GM18868 (cell line): ENCODE measurements at regions not wholly inside any gene's neighbourhood (a gene's known extent, or its start where the extent isn't known, plus 50 kb on each side); places are given as distances from the start of the nearest gene placed in this dataset.

Source experiments
- ATAC-seq: cut with Tn5 transposase; IDR thresholded peaks from one replicate; pipeline ENCODE4 v1.9.1; 2021; ENCODE audit warnings: mild to moderate bottlenecking, moderate library complexity; ENCODE audit not compliant: unreplicated experiment

DNA sequence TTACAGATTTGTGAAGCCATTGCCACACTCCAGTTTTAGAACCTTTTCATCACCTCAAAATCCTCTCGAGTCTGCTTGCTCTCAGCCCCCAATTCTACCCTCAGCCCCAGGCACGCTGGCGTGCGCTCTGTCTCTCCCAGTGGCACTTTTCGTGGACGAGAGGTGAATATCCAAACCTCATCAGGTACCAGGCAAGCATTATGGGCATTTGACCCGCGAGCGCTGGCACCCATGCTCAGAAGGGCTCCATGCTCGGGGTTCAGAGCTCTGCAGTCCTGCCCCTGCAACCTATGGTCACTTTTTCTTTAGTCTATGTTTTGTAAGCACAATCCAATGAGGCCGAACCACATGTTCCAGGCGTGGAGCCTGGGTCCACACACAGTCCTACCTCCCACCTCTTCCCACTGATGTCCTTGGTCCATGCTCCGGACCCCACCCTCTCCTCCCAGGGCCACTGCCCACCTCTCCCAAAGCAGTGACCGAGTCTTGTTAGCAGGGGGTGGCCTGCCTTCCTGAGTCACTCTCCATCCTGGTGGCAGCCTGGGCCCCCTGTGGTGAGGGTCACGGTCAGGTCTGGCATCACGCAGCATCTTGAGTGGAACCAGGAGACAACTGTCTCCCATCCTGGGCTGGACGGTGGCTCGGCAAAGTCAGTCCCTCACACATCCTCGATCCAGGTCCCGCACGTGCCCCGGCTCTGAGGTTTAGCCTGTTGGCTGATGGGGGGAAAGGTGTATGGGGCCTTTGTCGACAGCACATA, 256.9 kb downstream of the NDUFA10 start:
- no peak for ATAC-seq

DNA sequence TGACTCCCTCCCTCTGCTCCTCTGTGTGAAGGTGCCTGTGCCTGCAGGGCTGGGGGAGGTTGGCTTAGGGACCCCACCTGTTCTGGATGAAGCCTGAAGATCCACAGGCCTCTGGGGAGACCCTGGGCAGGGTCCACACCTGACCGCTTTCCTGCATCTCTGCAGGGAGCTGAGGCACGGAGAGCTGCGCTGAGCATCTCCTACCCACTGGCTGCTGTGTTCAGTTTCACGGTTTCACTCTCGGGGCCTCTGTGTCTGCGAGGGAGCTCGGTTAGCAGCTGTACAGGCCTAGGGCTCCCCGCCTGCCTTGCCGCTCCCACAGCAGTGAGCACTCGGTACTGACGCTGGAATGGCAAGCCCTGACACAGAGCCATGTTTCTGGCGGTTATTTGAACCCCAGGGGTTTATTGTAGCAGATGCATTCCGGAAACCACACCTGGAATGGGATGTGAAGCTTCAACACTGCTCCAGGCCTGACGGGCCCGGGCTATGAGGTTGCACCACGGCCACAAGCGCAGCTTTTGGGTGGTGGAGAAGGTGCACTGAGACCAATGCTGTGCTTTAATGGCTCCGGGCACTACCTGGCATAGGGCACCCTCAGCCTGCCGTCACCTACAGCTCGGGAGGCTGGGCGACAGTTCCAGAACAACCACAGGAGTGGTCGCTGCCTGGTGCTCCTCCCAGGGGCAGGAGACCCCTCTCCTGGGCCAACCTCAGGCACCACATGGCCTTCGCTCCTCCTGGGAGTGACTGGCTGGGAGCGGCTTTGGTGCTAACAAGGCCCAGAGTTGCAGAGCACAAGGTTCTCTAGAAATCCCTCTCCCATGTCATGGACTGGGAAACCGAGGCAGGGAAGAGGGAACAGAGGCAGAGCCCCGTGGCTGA, 257.9 kb downstream of the NDUFA10 start:
- ATAC-seq: no peak

DNA sequence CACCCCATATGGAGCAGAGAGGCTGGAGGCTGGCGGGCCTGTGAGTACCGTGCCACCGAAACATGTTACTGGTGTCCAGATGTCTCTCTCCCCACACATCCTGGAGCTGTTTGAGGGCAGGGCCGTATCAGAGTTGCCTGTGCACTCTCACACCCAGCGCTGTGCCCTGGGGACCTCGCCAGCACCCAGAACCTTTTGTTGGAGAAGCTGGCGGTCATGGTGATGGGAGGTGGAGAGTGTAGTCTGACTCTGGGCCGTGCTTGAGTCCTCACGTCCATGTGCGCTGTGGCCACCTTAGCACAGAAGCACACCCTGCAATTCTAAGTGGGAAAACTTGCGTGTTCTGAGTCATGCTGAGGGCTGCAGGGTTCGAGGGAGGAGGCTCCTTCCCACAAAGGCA, 259.2 kb downstream of the NDUFA10 start:
- no peak for ATAC-seq

DNA sequence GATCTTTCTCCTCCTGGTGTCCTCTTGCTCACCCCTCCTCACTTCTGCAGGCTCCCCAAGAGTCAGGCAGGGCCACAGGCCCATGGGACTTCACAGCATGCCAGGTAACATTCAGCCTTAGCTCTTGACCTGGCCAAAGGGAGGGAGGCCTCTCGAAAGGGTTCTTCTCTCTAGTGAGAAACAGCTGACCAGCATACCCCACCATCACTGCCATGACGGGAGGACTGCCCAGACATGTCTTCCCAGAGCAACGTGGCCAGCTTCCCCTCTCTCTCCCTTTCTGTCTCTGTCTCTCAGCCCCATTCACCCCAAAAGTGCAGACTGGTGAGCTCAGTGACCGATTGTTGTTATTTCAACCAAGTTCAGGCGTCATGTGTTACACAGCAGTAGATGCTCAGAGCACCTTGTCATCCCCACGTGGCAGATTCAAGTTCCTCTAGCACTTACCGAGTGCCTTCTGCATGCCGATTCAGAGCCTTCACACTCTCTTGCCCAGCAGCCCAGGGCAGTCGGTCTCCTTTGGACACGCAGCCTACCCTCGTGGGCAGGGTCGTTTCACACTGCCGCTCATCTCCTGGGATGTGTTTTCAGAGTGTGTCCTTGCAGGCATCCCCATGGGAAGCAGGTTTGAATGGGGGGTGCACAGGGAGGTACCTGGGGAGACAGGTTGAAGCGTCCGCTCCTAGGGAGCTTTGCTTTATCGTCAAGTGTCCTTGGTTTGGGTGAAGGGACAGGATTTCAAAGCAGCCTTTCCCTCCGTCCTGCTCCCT, 259.9 kb downstream of the NDUFA10 start:
- ATAC-seq: no peak

DNA sequence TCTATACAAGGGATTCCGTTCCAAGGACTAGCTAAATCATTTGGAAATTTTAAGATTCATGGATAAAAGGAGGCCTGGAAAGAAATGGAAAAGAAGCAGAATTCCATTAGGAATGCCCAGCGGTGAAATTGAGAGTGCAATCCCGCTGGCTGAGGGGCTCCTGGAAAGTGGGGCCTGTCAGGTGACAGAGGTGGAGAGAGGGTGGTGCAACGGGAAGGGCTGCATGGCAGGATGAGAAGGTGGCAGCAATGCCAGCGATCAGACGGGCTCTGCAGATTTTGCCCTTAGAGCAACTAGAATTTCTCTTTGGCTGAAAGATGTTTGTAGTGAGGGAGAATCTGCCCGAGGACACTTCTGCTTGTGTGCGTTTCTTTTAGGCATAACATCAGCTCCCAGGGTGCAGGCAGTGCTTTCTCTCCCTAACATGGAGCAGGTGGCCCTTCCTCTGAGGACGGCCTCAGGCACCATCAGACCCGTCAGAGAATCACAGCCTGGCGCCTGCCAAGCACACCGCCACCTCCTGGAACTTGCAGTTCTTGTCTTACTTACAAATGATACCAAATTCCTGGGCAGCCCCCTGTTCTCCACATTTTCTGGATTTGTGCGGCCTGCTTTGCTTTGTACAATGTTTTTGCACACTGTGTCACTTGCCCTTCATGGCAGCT, 261.6 kb downstream of the NDUFA10 start:
- no peak for ATAC-seq

DNA sequence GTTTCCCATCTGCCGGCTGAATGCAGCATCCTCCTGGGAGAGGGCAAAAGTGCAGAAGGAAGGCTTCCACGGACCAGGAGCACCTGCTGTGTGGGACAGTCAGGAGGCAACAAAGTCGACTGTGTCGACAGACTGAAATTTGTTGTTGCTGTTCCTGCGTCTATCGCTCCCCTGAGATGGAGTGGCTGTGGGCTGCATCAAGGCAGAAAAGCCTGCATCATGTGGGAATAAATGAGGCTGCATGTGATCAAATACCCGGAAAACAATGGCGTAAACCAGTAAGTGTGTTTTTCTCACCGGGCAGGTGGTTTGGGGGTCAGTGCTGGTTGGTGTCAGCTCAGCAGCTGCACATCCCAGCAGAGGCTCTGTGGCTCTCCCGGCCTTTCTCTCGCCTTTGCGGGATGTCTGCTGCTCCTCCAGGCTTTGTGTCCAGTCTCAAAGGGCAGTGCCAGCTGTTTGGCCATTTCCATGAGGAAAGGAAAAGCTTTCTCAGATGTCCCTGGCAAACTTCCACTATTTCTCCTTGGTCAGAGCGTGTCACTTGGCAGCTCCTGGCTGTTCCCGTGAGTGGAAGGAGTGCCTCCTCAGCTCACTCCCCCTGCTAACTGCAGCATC, 262.4 kb downstream of the NDUFA10 start:
- no peak for ATAC-seq

DNA sequence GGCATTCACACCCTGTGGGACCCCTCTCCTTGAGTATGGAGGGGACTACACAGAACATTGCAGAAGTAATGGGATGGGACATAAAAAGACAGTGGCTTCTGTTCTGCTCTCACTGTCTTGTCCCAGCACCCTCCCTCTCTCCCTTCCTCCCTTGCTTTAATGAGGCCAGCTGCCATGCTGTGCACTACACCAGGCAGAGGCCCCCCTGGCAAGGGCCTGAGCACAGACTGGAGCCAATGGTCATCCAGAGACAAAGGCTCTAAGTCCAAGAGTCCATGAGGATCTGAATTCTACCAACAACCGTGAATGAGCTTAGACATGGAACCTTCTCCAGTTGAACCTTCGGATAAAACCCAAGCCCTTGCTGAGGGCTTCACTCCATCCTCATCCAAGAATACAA, 263.0 kb downstream of the NDUFA10 start:
- no peak for ATAC-seq

DNA sequence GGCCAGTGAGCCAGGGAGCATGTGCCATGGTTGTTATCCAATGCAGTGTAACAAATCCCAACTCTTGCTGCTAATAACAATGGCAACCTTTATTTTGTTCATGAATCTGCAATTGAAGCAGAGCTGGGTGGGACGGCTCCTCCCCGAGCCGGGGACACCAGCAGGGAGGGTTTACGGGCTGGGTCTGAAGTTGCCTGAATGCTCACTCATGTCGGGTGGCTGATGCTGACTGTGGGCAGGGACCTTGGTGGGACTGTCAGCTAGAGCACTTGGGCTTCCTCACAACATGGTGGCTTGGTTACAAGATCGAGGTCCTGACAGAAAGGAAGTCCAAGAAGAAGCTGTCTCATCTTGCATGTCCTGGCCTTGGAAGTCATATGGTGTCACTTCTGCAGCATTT, 264.5 kb downstream of the NDUFA10 start:
- no peak for ATAC-seq

DNA sequence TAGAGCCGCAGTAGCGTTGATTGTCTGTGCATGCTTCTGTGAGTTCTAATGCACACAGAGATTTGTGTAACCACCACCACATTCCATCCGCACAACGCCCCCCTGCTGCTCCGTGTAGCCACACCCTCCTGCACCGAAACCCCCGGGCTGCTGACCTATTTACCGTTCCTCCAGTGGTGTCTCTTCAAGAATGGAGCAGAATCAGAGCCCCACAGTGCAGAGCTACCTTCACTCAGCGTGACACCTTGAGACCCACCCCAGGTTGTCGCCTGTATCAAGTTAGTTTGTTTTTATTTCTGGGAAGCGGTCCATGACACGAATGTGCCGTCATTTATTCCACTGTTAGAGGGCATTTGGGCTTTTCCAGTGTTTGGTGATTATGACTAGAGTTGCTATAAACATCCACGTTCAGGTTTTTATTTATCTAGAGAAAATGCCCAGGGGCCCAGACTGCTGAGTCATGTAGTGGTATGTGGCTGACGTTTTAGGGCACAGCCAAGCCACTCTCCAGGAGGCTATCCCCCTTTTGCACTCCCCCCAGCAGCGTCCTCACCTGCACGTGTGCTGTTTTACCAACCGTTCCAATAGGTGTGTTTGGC, 266.8 kb downstream of the NDUFA10 start:
- ATAC-seq: no peak

DNA sequence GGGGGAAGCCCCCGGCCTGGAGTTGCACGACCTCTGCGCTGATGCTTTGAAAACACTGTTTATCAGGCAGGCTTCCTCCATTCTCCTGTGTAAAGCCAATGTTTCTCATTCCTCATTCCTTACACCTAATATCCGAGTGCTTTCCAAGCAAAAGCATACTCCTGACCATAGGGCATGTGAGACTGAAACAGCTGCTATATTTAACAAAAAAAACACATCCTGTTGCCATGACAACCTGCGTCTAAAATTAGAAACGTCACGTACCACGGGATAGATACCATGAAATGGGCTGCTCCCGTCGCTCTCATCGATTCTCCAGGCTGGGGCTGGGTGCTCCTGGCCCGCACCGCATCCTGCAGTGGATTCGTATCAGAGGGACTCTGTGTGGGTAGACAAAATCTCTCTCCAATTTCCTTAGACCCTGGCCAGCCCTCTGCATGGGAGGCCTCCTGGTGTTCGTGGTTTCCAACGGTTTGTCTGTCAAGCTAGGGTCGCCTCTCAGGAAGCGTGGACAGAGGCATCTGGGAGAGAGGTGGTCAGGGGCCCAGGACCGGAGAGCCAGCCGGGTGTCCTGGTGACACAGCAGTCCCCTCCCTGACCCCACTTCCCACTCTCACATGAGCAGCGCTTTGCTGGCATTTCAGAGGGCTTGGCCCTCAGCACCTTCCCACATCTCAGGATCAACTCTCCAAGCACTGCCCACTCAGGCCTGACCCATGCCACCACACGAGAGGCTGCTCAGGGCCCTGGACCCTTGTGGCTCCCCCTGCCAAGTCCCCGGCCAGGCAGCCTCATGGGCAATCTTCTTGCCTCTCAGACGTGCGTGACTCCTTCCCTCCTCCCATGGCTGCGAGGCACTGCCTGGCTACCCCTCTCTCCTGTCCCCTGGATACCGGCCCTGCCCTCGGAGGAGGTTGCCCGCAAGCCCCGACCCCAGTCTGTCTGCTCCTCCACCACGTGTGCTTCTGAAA, 268.1 kb downstream of the NDUFA10 start:
- ATAC-seq: no peak

DNA sequence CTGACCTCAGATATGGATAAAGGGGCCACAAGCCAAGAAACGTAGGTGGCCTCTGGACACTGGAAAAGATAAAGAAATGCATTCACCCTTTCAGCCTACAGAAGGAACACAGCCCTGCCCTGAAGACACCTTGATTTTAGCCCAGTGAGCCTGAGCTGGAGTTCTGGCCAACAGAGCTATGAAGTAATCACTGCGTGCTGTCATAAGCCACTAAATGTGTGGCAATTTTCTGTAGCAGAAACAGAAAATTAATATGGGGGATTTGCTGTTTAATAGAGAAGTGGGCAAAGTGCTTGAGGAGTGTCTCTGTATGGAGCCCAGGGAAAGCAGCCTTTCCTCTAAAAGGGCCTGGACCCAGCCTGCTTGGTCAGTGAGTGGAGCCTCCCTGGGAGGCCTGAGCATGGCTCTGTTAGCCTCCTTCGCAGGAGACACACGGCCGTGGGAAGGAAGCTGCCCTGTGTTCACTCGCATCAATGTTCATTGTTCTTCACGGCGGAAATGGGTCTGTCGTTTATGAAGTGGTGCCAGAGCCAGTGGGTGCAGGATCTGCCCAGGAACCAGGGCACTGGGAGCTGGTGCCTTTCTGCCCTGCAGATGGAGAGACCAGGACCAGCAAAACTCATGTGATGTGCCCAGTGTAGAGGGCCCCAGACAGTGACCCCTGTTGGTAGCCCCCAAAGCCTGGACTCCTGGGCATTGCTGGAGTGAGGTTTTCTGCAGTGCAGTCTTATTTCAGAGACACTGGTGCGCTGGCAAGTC, 268.9 kb downstream of the NDUFA10 start:
- ATAC-seq: no peak

DNA sequence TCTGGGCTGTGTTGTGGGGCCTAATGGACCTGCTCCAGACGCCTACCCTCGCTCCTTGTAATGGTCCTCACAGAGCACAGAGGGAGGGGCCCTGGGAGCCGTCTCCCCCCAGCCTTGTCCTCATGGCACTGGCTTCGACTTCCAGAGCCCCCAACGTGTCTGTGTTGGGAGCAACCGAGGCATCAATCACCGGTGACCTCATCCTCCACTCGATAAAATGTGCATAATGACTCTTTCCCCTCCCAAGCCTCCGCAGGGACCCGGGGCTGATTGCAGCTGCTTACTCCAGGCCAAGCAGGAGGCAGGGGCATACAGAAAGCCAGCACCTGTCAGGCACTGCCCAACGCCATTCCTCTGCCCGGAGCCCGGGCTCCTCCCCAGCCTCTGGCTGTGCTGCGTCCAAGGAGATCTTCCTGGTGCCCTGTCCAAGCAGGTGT, 271.7 kb downstream of the NDUFA10 start:
- no peak for ATAC-seq

DNA sequence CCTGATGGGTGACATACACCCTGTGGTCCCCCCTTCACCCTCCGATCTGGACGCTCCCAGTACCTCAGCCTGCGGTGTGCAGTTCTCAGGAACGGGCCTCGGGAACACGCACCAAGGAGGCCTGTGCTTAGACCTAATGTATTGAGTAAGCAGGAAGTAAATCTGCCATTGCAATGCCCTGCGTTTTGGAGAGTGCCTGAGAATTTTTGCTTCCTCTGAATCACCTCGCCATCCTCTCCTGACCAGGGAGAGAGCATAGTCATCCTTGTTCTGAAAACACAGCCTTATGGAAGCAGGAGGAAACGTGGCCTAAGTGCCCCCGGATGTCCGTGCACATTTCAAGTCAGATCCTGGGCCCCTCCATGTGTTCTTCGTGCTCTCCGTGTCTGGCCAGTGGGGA, 272.2 kb downstream of the NDUFA10 start:
- no peak for ATAC-seq

DNA sequence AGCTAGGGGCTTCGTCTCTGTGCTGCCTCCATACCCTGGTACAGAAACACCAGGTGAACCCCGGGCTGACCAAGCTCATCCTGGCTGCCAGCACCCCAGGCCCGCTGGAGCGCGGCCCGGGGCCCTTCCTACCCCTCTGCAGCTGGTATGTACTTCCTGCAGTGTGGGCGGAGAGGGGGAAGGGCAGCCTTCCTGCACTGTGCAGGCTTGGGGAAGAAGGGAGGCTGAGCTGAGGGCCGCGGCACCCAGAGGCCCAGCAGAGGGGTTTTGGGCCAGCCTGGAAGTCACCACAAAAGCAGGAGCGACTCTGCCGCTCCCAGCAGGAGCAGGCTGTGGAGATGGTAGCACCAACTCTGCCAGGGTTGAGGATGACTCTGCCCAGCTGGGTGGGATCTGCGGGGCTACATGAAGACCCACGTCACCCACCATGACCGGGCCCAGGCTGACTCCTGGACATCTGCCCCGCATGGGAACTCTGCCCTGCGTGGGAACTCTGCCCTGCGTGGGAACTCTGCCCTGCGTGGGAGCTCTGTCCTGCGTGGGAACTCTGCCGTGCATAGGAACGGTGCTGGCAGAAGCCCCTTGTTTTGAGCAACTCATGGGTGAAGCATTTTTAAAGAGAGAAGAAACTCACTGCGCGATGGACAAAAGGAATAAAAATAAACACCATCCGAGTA, 273.3 kb downstream of the NDUFA10 start:
- ATAC-seq: no peak

DNA sequence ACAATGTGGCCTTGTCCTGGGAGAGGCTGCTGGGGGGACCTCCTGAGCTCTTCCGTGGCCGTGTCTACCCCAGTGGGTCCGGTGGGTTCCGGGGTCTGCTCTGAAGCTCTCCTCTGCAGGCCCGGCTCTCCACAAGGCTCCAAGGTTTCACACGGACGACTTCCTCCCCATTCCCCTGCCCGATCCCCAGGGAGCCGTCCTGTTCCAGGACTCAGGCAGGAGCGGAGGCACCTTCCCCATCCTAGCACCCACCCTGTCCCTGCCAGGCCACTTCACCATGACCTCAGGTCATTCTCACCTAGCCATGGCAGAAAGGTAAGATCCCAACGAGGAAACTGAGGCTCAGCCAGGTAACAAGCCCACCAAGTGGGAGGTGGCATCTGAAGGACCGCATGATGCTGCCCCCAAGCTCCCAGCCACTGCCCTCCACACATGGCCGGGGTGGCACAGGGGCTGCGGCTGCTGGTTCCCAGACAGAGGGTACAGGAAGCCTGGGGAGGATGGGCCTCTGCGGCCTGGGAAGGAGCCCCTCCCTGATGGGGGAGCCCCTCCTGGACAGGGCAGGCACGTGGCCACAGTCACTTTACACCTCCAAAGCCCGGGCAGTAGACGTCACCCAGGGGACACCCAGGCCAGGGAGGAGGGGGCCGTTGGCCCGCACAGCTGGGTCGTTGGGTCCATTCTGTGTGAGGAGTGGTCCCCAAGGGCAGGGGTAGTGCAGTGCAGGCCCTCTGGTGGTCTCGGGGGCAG, 274.0 kb downstream of the NDUFA10 start:
- ATAC-seq: no peak

DNA sequence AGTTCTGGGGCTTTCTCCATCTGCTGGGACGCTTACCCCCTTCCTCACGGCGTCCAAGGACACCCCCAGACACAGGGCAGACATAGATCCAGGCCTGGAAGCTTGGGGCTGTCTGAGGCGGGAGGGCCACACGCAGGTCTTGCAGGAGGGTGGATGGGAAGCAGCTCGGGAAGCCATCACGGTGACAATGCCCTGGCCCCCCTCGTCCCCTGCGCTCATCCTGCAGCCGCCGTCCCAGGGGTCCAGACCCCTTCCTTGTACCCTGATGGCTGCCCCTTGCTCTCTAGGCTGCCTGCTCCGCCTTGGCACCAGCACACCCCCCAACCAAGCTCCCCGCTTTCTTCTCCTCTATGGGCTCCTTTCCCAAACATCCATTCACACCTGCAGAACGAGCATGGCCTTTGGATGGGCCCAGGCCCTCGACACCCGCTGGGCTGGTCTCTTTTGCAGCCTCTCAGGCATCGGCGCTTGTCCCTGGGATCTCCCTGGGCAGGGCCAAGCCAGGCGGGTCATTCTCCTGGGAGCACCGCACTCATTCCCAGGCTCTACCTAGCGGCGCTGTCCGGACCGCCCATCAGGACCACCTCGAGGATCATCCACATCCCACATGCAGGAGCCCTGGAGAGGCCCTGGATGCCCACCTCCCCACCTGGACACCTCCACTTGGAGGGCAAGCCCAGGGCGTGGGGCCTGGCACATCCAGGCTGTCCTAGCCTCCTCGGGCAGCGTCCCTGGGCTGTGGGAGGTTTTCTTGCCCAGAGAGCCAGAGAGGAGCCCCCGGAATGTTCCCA, 274.9 kb downstream of the NDUFA10 start:
- ATAC-seq: no peak
